ENCODE measurements at regions not wholly inside any gene's neighbourhood (a gene's known extent, or its start where the extent isn't known, plus 50 kb on each side); places are given as distances from the start of the nearest gene placed in this dataset.

DNA sequence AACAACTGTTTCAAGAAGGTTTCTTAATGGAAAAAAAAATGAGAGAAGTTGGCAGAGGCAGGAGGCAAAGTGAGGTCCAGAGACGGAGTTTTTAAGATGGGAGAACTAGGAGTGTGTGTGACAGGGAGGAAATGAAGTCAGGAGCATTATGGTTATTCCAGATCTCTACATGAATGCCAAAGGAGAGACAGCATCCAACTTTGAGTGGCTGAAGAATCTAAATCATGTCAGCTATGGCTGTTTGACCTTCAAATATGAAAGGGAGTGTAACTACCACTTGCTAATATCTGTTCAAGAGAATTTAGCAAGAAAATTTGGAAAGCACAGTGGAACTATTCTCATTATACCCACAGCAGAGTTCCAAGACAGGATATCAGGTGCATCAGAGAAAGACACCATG is 81.2 kb upstream of the CCBE1 start:
- TF ChIP-seq POLR2A (IDR thresholded peaks at IDR 0.05; ENCODE audit: low read length) (no peak), GATA1 (IDR thresholded peaks at IDR 0.05; ENCODE audit: low read depth, low read length) (no peak)
